HG03354 (cell line): ENCODE measurements at regions not wholly inside any gene's neighbourhood (a gene's known extent, or its start where the extent isn't known, plus 50 kb on each side); places are given as distances from the start of the nearest gene placed in this dataset.

Experiments
- ATAC-seq: cut with Tn5 transposase; IDR thresholded peaks from one replicate; pipeline ENCODE4 v1.9.1; 2021; ENCODE audit warnings: mild to moderate bottlenecking; ENCODE audit not compliant: unreplicated experiment, poor library complexity, severe bottlenecking

DNA sequence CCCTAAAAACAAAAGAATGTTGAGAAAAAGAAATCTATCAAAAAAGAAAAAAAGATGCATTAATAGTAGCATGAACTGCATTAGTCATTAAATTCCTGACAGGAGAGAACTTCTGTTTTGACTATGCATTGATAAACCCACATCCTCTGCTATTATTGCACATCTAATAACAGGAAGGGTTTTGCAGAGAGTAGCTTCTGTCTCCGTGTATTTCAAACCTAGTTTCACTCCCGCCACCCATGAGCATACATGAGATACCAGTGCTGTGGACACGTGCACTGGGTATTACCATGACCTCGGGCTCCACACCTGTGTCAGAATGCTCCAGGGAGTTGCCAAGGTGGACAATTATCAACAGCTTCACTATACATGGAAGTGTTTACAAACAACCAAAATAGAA lies 449.1 kb upstream of the SOX5 start:
- ATAC-seq, result peak; percentile 92

DNA sequence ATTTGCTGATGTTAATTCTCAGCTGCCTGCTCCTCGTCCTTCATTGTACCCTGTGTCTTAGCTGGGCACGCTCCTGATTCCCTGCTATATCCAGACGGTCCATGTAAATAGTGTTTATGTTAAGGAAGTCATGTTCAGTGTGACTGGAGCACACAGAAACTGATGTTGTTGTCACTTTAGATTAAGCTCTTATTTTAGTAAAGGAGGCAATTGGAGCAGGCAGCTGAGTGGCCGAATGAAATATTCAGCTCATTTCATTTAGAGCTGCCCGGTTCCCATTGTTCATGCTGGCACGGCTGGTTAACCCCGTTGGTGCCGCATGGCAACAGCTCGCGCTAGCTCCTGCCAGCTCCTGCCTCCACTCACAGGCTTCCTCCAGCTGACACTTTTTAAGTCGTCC lies 446.8 kb upstream of the SOX5 start:
- no peak for ATAC-seq

DNA sequence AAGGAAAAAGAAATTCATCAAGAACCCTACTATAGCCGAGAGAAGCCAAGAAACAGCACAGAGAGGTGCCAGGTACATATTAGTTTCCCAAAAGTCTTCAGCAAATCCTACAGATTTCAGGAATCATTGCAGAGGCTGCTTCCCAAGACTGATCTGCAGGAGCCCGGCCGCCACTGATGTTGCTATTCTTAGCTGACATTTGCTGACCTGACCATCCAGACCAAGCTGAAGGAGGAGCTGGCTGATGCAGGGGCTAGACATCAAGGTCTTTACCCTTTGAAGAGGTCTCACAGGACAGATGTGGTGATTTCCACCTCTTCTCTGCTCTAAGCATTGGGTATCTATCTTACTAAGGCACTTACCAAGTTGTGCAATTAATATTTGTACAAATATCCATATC lies 444.8 kb upstream of the SOX5 start:
- ATAC-seq, result no peak

DNA sequence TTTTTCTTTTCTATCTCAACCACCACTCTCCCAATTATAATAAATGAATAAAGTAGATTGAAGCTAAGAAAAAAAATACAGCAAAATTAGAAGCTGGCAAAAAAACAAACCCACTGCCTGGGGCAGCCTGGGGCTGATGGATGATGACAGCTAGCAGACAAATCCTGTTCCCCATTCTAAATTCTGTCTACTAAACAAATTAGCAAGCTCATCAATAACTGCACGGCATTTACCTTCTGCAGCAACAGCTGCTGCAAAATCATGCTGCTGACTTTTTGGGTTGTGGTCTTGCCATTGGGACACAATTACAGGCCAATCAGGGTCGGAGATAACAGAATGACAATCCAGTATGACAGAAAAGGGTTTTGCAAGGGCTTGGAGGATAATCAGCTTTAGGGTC lies 443.6 kb upstream of the SOX5 start:
- ATAC-seq, result no peak

DNA sequence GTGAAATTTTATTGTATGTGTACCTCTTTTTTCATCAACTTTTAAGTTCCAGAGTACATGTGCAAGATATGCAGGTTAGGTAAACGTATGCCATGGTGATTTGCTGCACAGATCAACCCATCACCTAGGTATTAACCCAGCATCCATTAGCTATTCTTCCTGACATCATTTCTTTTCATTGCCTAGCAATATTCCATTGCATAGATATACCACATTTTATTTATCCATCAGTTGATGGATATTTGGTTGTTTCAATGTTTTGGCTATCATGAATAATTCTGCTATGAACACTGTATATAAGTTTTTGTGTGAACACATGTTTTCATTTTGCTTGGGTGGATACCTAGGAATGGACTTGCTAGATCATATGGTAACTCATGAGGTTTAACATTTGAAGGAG lies 439.9 kb upstream of the SOX5 start:
- no peak for ATAC-seq

DNA sequence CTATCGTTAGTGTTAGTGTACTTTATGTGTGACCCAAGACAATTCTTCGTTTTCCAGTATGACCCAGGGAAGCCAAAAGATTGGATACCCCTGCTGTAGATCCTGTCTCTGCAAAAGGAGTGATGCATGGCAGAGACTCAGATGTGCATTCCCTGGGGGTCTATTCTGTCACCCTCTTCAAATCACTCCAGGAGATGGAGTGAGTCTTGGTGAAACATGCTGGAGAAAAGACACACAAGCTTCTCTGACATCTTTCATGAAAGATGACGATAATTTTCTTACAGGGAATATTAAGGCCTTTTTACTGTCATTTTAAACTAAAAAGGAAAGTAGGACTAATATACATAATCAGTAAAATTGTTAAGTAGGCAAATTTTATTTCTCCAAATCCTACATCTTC lies 437.9 kb upstream of the SOX5 start:
- ATAC-seq, result no peak

DNA sequence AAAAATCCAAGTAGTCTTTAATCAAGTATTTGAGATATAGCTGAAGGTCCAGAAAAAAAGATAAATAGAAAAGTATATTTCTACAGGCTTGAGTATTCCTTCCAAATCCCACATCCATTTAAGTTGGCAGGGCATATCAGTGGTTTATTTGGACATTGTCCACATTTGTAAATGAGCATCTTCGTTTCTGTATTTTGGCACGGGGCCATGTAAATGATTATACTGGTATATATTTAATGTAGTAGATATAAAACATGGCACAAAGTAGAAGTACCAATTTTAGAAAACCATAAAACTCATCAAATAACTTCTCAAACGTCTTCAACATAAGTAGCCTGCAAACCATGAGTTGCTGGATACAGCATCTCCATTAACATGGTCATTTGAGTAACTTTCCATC lies 437.4 kb upstream of the SOX5 start:
- no peak for ATAC-seq

DNA sequence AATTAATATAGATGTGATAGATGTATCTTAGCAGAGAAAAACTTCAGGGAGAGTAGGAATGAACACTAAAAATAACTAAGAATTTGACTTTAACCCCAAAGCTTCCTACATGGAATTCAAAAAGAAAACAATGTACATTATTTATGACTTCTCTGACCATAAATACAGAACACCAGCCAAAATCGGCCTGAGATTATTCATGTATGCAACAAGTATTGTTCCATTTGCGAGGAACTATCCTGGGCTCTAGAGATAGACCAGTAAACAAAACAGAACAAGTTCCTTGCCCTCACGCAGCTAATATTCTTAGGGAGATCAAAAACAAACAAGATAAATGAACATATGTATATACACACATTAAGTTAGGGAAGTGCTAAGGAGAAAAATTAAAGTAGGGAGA lies 432.3 kb upstream of the SOX5 start:
- ATAC-seq, result no peak

DNA sequence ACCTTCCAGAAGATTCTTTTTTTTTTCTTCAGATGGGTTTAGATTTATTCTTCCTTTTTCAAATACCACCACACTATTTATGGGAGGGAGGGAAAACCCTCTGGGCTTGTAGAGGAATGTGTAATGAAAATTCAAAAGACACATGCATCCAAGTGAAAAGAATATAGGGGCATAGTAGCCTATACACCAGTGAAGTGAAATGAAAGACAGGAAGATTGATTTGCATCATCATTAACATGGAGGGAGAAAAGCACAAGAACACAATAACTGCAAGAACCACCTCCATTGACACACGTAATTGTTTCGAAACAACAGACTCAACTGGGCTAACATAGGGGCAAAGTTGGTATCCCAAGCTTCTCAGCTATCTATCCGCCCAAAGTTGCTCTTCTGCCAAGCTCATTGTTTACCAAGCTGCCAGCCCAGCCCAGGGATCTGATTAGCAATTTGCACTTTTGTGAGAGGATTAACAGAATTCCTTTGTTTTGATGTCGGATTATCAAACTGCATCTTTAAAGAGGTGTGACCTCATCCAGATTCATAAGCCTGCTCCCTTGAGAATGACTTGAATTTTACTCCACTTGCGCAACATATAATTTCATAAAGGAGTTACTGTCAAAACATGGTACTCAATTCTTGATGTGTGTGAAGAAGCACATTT lies 430.5 kb upstream of the SOX5 start:
- no peak for ATAC-seq

DNA sequence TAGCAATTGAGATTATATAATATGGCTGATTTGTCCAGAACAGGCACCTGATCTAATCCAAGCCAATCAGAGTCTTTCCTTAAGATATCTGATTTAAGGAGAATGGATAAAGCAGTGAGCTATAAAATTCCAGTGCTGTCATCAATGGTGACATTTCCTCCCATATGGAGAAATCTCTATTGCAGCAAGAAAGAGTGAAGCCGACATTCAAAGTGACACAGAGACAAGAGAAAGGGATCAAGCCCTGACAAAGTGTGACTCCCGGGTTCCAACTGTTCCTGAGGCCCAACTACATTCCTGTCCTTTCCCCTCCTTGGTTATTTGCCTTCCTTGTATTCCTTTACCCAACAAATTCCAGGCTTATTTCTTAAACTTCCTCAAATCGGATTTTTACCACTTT lies 430.0 kb upstream of the SOX5 start:
- ATAC-seq, result no peak

DNA sequence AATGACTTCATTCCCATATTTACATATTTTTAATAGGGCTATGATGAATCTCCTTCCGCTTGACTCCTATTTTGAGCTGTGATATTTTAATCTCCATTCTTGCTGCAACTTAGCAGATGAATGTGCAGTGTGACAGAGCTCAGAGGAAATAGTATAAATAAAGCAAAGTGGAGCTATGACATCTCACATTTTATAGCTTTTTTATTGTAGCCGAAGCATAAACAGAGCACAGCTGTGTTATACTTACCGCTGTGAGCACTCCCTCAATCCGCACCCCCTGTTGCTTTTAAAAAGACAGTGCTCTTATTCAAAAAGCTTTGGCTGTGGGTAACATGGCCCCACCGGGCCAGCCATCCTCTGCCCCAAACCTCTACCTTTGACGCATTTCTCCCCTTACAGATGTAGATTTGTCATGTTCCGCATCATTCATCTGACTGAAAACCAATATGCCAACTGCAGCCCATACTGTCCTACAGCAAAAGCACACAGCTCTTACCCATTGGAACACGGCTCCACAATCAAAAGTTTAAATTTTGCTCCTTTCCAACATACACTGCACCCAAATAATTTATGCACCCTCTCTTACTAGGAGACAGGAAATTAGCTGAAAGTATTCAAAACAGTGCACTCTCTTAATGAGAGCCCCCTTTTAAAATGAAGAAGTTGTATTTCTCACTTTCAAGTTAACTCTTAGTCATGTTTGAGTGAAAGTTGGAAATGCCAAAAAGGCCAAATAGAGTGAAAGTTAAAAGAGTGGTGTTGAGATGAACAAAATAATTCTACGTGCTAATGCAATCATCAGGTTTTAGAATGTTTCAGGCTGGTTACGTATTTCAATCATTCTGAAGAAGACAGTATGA lies 429.3 kb upstream of the SOX5 start:
- ATAC-seq, result peak; percentile 82

DNA sequence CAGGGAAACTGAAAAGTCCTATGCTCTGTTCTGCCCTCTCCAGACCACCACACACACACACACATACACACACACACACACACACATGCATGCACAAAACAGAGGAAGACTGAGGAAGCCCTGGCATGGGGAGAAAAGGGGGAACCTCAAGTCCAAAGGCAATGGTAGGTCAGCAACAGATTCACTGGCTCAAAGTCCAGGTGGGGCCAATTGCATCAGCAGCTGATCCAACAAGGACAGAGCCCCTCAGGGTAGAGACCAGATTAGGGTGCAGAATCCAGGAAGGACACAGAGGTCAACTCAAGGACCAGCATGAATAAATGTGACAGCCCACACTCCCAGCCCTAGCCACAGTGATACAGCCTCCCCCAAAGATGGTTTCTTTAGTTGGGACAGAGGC lies 425.0 kb upstream of the SOX5 start:
- ATAC-seq, result no peak

DNA sequence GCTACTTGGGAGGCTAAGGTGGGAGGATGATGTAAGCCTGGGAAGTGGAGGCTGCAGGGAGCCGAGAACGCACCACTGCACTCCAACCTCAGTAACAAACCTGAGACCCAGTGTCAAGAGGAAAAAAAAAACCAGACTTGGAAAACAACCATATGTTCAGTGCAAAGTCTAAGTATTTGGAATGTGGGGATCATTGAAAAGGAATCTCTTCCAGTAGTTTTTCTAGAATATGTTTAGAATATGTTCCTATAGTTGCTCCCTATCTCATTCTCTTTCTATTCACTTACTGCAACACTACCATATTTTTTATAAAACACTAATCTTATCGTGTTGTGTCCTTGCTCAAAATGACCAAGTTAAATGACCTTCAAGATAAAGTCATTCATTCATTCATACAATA lies 423.5 kb upstream of the SOX5 start:
- ATAC-seq, result no peak

DNA sequence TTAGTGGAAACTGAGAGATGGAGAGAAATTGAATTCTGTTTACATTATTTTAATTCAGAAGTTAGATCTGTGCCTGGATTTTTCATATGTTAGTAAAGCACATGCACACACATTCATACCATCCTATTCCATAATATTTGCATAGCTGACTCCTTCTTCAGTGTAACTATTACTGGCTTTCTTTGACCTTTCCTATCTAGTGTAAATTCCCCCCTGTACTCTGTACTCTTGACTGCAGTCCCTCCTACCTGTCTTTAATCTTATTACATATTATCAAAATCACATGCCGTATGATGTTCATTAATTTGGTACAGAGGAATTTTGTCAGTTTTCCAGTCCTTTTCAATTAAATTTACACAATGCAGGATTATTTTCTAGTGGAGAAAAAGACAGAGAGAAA lies 417.0 kb upstream of the SOX5 start:
- ATAC-seq, result no peak

DNA sequence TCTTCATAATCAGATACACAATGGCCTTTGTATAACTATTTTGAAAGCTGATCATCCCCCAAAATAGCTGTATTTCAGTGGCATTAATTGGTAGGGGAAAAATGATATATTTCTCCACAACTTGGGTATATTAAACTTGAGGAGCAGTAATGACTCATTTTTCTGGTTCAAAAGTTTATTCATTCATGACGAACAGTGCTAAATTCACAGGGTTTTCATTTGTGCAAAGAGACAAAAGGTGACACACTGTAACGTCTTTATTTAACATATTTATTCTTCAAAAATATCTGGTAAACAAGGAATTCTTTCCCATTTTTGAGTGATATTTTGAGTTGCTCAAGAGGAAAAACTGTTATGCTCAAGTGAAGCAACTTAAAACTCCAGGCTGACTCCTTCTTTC lies 415.5 kb upstream of the SOX5 start:
- ATAC-seq, result no peak

DNA sequence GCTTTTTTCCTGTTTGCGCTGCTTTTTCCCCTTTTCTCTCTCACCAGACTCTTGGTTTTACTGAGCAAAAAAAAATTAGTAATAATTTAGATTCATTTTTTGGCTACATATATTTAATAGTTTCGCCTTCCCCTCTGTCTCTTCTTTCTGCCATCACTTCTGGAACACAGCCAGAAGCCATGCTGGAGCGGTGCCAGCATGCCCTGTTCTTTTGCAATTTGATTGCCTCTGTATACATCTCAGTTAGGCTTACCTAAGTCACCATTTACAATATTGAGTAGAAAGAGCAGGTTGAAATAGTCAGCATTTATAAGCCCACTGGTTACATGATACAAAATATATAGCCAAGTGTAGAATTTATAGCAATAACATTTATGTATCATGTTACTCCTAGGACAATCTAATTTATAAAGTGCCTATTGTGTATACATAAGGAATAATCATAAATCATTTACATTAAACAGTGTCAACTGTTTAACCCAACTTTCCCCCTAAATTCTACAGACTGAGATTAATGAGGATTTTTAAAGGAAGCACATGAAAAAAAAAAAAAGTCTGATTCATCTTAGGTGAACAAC lies 413.8 kb upstream of the SOX5 start:
- ATAC-seq, result no peak

DNA sequence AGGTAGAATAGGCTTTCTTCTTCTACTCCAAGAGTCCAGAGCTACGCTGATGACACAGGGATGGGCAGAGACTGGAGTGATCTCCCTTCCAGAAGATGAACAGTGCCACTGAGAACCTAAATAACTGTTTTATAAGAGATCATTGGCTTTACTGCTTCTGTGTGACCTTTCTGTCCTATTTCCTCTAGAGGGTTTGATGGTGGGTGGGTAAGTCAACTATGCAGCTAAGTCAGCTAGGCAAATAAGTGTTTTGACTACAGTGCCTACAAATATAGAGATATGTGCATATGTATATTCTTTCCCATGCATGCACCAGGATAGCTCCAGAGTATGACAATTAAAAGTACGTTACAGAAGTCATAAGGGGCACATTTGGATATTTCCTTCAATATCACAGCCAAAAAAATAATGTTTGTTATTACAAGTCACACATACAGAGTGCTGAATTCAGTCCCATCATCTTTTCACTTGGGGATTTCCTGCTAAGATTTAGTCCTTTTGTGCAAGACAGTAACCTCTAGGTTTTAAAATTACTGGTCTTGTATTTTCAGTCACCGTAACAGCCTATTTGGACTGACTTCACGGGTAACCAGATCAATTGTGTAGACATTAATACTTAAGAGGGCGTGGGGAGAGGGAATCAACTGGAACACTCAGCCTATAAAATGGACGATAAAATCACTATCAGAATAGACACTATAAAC lies 412.6 kb upstream of the SOX5 start:
- ATAC-seq, result no peak

DNA sequence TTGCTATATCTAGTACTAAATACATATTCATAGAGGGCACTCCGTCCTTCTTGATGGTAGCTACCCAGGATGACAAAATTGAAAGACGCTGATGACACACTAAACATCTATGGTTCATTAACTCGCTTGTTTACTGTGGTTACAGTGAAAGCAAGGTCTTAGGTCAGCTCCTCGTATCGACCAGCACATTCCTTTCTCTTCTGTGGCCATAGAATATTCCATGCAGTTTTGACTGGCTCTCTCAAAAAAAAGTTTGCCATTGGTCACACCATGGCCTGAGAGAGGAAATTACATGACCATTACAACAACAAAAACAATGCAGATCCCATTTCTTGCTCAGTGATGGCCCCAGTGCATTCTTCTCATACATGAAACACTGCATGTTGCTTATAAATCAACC lies 411.4 kb upstream of the SOX5 start:
- peak; percentile 87 for ATAC-seq

DNA sequence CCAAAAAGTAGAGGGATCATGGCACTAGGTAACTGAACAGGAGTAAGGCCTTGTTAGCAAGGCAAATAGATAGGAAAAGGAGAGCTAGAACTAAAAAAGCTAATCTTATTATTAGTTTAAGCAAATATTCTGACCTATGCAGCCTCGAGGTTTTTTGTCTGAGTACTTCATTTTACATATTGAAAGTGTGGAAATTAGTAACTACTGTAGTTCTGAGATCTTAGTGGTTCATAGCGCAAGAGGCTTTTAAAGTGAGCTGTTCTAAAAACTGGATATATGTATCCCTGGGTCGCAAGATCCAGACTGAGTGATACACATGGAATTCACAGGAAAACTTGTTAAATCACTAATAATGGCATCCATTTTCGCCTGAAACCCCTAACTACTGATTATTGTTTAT lies 411.0 kb upstream of the SOX5 start:
- peak; percentile 54 for ATAC-seq

DNA sequence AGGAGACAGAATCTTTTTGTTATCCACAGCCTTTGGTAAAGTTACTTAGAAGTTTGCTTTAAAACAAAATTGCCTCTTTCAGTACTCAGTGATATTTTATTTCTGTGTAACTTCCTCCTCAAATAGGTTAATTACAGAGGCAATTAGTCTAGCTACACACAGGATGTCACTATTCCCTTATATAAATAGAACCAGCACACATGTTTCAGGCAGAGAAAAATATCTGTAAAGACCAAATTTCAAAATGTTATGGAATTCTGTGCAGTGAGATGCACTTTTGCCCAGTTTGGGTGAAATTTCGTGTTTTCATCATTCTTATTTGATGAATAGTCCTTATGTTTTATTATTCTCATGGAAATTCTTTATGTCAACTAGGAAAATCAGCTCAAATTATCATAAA lies 410.6 kb upstream of the SOX5 start:
- no peak for ATAC-seq

DNA sequence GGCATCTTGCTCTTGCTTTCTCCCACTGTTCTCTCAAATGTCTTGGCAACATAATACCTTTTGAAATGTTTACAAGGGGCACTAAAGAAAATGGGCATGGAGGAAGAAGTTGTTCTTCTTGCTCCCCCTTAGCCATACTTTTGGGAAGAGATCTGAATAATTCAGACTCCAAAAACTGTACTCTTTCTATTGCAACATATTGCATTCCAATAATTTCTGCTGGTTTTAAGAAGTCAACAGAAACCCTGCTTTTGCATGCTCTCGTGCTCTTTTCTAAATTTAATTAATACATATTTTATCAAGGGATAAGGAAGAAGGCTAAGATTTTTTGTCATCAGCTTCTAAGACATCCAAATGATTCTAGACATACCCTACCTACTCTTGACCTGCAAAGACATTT lies 409.9 kb upstream of the SOX5 start:
- ATAC-seq, result no peak
